ENCODE measurements at regions not wholly inside any gene's neighbourhood (a gene's known extent, or its start where the extent isn't known, plus 50 kb on each side); places are given as distances from the start of the nearest gene placed in this dataset.

GRCh38 chr5:2506603-2507002 lies 244.9 kb downstream of the IRX2 start:
- no peak overlapping the region for H3K4me3 ChIP-seq (ENCODE audit: low read depth, low read length)
- no peak for TF ChIP-seq CTCF (IDR thresholded peaks at IDR 0.05; ENCODE audit: control insufficient read depth, extremely low read depth, insufficient read depth)
- DNase-seq (ENCODE audit: low read depth), result no peak

- no peak overlapping the region for H3K4me3 ChIP-seq (ENCODE audit: low read depth, low read length)
- DNase-seq (ENCODE audit: low read depth), result no peak
- no peak for TF ChIP-seq CTCF (IDR thresholded peaks at IDR 0.05; ENCODE audit: control insufficient read depth, extremely low read depth, insufficient read depth)
Measured at GRCh38 chr5:2505217-2505616, 246.3 kb downstream of the IRX2 start.

GRCh38 chr5:2502970-2503594 lies 248.4 kb downstream of the IRX2 start:
- TF ChIP-seq CTCF (IDR thresholded peaks at IDR 0.05; ENCODE audit: control insufficient read depth, extremely low read depth, insufficient read depth), result no peak
- no peak overlapping the region for H3K4me3 ChIP-seq (ENCODE audit: low read depth, low read length)
- no peak for DNase-seq (ENCODE audit: low read depth)

GRCh38 chr5:2499917-2500316 lies 251.6 kb downstream of the IRX2 start:
- no peak for TF ChIP-seq CTCF (IDR thresholded peaks at IDR 0.05; ENCODE audit: control insufficient read depth, extremely low read depth, insufficient read depth)
- no peak for DNase-seq (ENCODE audit: low read depth)
- no peak overlapping the region for H3K4me3 ChIP-seq (ENCODE audit: low read depth, low read length)

- no peak overlapping the region for H3K4me3 ChIP-seq (ENCODE audit: low read depth, low read length)
- DNase-seq (ENCODE audit: low read depth), result no peak
- TF ChIP-seq CTCF (IDR thresholded peaks at IDR 0.05; ENCODE audit: control insufficient read depth, extremely low read depth, insufficient read depth), result no peak
Measured at GRCh38 chr5:2496891-2497290, 254.6 kb downstream of the IRX2 start.

- no peak for DNase-seq (ENCODE audit: low read depth)
- TF ChIP-seq CTCF (IDR thresholded peaks at IDR 0.05; ENCODE audit: control insufficient read depth, extremely low read depth, insufficient read depth), result no peak
Measured at GRCh38 chr5:2496126-2496525, 255.4 kb downstream of the IRX2 start.

GRCh38 chr5:2493356-2493755 lies 258.1 kb downstream of the IRX2 start:
- DNase-seq (ENCODE audit: low read depth), result no peak
- no peak for TF ChIP-seq CTCF (IDR thresholded peaks at IDR 0.05; ENCODE audit: control insufficient read depth, extremely low read depth, insufficient read depth)
- no peak overlapping the region for H3K4me3 ChIP-seq (ENCODE audit: low read depth, low read length)

More at GRCh38 chr5:2496126-2496525, 255.4 kb downstream of the IRX2 start:
- H3K4me3 ChIP-seq (ENCODE audit: low read depth, low read length), result no peak overlapping the region
